NT2/D1 (cell line): ENCODE measurements at regions not wholly inside any gene's neighbourhood (a gene's known extent, or its start where the extent isn't known, plus 50 kb on each side); places are given as distances from the start of the nearest gene placed in this dataset.

Experiments
- DNase-seq: peaks from one replicate; pipeline ENCODE4 v3.0.0-alpha.2; 2011; ENCODE audit warnings: low read depth, low spot score
- H3K27me3 ChIP-seq: 2 replicates; pipeline ENCODE4 v1.6.0; 2011; ENCODE audit warnings: mild to moderate bottlenecking; ENCODE audit not compliant: insufficient read length, insufficient read depth
- H3K36me3 ChIP-seq: 2 replicates; pipeline ENCODE4 v1.6.1; 2011; ENCODE audit warnings: mild to moderate bottlenecking, low read length, mixed read lengths; ENCODE audit not compliant: insufficient read depth, insufficient read length
- H3K4me1 ChIP-seq: 2 replicates; pipeline ENCODE4 v1.5.1; 2011; ENCODE audit not compliant: insufficient read depth, insufficient read length
- H3K4me3 ChIP-seq: 2 replicates; pipeline ENCODE4 v1.5.1; 2011; ENCODE audit warnings: low read depth; ENCODE audit not compliant: insufficient read length
- H3K9ac ChIP-seq: 2 replicates; pipeline ENCODE4 v1.6.0; 2011; ENCODE audit warnings: low read depth; ENCODE audit not compliant: insufficient read length
- H3K9me3 ChIP-seq: 2 replicates; pipeline ENCODE4 v1.5.1; 2011; ENCODE audit warnings: mild to moderate bottlenecking, low read length; ENCODE audit not compliant: insufficient read depth
- SUZ12 ChIP-seq: IDR thresholded peaks from 2 replicates; pipeline ENCODE4 v1.6.1; 2011; ENCODE audit not compliant: insufficient read length, insufficient read depth; ENCODE audit errors: extremely low read depth
- YY1 ChIP-seq: IDR thresholded peaks from 2 replicates; pipeline ENCODE4 v1.6.1; 2011; ENCODE audit not compliant: insufficient read length, insufficient read depth
- ZNF274 ChIP-seq: IDR thresholded peaks from 2 replicates; pipeline ENCODE4 v1.6.1; 2011; ENCODE audit warnings: mild to moderate bottlenecking, low read depth, low read length

DNA sequence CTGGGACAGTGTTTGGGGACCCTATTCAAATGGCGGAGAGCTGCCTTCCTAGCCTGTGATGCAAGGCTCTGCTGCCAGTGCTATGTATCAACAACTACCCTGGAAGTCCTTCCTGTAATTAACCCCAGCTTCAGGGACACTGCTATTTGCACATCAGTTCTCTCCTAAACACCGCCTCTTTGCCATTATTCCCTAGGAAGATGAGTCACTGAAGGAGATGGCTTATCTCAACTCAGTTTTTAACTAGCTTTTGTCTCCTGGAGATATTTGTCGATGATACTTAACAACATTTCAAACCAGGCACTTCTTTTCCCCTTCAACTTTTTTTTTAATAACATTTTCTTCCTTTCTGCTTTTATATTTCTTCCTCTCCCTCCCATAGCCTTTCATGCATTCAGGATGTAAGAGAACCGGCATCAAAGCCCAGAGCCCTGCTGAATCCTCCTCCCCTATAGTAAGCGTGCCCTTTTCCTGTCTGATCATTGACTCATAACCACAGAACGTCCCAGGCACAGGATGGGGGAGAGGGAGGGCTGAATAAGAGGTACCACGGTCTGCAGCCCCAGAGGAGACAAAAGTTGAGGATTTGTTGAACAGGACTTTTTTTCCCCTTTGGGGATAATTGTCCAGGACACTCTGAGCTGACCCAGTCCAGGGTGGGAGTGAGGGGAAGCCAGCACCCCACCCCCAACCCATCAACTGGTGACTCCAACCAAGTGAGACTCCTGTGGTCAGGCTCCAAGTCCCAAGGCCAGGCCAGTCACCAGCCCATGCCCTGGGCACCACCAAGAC is 387.8 kb upstream of the SALL1 start:
- H3K9ac ChIP-seq, result no peak overlapping the region
- peak; percentile 74 for DNase-seq

DNA sequence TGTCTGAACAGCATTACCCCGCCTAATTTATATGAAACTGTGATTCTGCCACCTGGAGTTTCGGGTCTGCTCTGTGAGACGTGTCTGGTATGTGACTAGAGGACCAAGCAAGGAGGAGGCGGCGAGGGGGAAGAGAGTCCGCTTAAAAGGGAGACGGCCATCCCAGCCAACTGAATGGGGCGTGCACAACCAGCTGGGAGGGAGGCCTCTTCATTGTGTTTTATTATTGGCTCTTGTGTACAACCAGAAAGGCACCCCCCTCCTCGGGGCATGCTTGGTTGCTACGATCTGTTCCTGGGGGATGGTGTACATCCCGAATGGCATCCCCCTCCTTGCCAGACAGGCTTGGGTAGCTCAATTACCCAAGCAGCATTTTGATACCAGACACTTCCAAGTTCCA is 384.5 kb upstream of the SALL1 start:
- TF ChIP-seq ZNF274 (no peak), YY1 (no peak), SUZ12 (no peak)
- no peak overlapping the region for H3K9ac ChIP-seq
- H3K36me3 ChIP-seq, result no peaks in the 10 kb centered on the region
- DNase-seq, result no peak
- H3K4me3 ChIP-seq, result no peak overlapping the region
- no peaks in the 10 kb centered on the region for H3K27me3 ChIP-seq
- peaks cover 3% of the 10 kb centered on the region for H3K4me1 ChIP-seq
- H3K9me3 ChIP-seq, result no peaks in the 10 kb centered on the region

More for the DNA sequence above, 387.8 kb upstream of the SALL1 start:
- Histone ChIP-seq H3K27me3 (no peaks in the 10 kb centered on the region), H3K4me1 (peaks cover 6% of the 10 kb centered on the region), H3K4me3 (no peak overlapping the region), H3K36me3 (no peaks in the 10 kb centered on the region), H3K9me3 (no peaks in the 10 kb centered on the region)
- TF ChIP-seq YY1 (peak; percentile 24), SUZ12 (no peak)

- Histone ChIP-seq H3K4me3 (no peak overlapping the region), H3K36me3 (no peaks in the 10 kb centered on the region), H3K9ac (no peak overlapping the region), H3K4me1 (no peaks in the 10 kb centered on the region), H3K9me3 (peaks cover 2% of the 10 kb centered on the region; the same call in 1 of the 2 replicates), H3K27me3 (no peaks in the 10 kb centered on the region)
- DNase-seq, result no peak
- no peak for TF ChIP-seq YY1
- no peak for TF ChIP-seq SUZ12
- TF ChIP-seq ZNF274, result no peak
These were observed 381.5 kb upstream of the SALL1 start for GRCh38 chr16:51532551-51532950.

DNA sequence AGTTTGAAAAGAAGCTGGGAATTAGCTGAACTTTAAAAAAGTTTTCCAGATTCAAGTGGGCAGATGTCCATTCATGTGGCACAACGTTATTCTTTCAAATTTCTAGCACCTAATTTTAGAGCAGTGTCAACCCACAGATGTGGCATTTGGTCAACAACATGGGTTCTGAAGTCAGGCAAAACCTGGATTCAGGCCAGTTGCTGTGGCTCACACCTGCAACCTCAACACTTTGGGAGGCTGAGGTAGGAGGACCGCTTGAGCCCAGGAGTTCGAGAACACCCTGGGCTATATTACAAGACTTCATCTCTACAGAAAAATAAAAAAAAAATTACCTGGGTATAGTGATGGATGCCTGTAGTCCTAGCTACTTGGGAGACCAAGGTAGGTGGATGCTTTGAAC is 380.2 kb upstream of the SALL1 start:
- no peaks in the 10 kb centered on the region for H3K4me1 ChIP-seq
- no peak overlapping the region for H3K4me3 ChIP-seq
- peaks cover 9% of the 10 kb centered on the region; the same call in 1 of the 2 replicates for H3K9me3 ChIP-seq
- H3K9ac ChIP-seq, result no peak overlapping the region
- H3K27me3 ChIP-seq, result no peaks in the 10 kb centered on the region
- no peak for DNase-seq
- H3K36me3 ChIP-seq, result no peaks in the 10 kb centered on the region
- TF ChIP-seq YY1 (no peak), SUZ12 (no peak)

GRCh38 chr16:51527349-51527748 is 376.3 kb upstream of the SALL1 start:
- H3K4me3 ChIP-seq, result no peak overlapping the region
- TF ChIP-seq SUZ12 (no peak), YY1 (no peak), ZNF274 (no peak)

DNA sequence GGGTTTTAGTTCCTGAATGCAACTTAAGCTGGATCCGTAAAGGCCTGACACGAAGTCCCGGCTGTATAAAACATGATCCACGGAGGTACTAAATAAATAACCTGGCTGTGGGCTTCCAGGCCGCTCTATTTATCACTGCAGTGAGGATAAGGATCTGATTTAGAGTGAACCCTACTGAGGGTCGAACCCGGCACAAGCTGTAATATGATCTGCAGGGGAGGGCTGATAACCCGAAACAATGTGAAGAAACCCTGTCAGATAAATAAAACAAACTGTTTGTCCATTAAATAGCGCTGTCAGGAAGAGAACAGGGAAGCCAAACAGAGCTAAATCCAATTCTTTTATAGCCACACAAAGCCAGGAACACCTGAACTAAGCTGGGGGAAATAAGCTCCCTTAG is 375.6 kb upstream of the SALL1 start:
- DNase-seq, result no peak
- Histone ChIP-seq H3K36me3 (no peaks in the 10 kb centered on the region), H3K9ac (no peak overlapping the region), H3K9me3 (peaks cover 20% of the 10 kb centered on the region; the same call in 1 of the 2 replicates), H3K4me3 (no peak overlapping the region), H3K4me1 (no peaks in the 10 kb centered on the region), H3K27me3 (no peaks in the 10 kb centered on the region)
- TF ChIP-seq YY1, result no peak
- TF ChIP-seq SUZ12, result no peak
- TF ChIP-seq ZNF274, result no peak

More at GRCh38 chr16:51527349-51527748, 376.3 kb upstream of the SALL1 start:
- H3K27me3 ChIP-seq, result no peaks in the 10 kb centered on the region
- H3K4me1 ChIP-seq, result no peaks in the 10 kb centered on the region
- H3K36me3 ChIP-seq, result no peaks in the 10 kb centered on the region
- no peak for DNase-seq
- peaks cover 16% of the 10 kb centered on the region; the same call in 1 of the 2 replicates for H3K9me3 ChIP-seq
- no peak overlapping the region for H3K9ac ChIP-seq

- Histone ChIP-seq H3K27me3 (no peaks in the 10 kb centered on the region), H3K9ac (no peak overlapping the region), H3K4me3 (no peak overlapping the region), H3K4me1 (no peaks in the 10 kb centered on the region), H3K36me3 (no peaks in the 10 kb centered on the region), H3K9me3 (peaks cover 20% of the 10 kb centered on the region; the same call in 1 of the 2 replicates)
- TF ChIP-seq YY1 (no peak), SUZ12 (no peak), ZNF274 (no peak)
- no peak for DNase-seq
These were observed 373.7 kb upstream of the SALL1 start for GRCh38 chr16:51524555-51525373.
